HuH-7.5 (cell line): ENCODE measurements at regions not wholly inside any gene's neighbourhood (a gene's known extent, or its start where the extent isn't known, plus 50 kb on each side); places are given as distances from the start of the nearest gene placed in this dataset.

ENCODE experiments used
- DNase-seq: peaks from one replicate; pipeline ENCODE4 v3.0.0; 2011; ENCODE audit warnings: low spot score

GRCh38 chr6:19465256-19465655 is 371.9 kb upstream of the ID4 start:
- DNase-seq: no peak

- DNase-seq: no peak
These were observed 371.4 kb upstream of the ID4 start for GRCh38 chr6:19465760-19466159.

- no peak for DNase-seq
These were observed 366.8 kb upstream of the ID4 start for GRCh38 chr6:19470333-19470732.

DNA sequence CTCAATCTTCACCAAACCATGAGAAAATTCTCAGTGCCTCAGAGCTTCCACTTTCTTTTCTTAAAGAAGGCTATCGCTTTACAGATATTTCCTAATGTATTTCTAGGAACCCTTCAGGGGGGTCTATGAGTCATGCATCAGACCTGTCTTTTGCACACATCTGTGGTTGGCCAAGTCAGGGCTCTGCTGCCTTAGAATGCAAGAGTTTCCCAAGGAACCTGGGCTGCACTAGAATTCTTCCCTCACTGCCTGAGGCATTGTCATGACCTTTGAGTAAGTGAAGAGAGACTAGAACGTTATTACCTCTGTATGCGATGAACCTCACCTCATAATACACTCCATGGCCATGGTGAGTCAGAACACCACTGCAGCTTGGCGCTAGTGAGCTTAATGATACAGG is 365.0 kb upstream of the ID4 start:
- no peak for DNase-seq

DNA sequence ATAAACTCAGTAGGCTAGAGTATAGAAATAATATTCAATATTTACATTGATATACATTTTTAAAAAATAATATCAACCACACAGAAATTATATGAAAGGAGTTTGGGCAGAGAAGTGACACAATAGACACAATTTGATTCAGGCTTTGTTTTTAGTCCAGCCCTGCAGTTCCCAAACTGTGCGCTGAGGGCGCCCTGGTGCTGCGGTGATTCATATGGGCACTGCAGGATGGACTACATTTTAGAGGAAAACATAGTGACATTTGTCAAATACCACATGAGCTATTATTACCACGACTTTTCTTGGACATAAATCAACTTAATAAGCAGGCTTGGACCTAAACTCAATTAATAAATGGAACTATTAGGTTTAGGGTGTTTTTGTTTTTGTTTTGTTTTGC is 364.3 kb upstream of the ID4 start:
- DNase-seq: no peak

- no peak for DNase-seq
These were observed 359.6 kb upstream of the ID4 start for GRCh38 chr6:19477563-19477962.

- no peak for DNase-seq
These were observed 358.9 kb upstream of the ID4 start for GRCh38 chr6:19478273-19478672.

DNA sequence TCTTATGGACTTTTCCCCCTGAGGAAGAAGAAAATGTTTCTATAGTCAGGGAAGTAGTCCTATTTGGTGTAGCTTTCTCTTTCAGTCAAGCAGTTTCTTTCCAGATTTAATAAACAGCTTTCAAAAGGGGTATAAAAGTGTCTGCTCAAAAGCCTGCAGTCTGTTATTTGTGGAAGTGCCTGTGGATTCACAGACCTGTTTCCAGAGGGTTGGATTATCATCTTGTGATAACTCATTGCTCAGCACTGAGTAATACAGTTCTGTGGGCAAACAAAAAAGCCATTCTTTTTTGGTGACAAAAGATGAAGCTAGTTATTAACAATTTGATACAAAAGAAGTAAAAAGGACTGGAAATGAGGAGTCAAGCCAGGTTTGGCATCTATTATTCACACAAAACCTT is 358.2 kb upstream of the ID4 start:
- no peak for DNase-seq

DNA sequence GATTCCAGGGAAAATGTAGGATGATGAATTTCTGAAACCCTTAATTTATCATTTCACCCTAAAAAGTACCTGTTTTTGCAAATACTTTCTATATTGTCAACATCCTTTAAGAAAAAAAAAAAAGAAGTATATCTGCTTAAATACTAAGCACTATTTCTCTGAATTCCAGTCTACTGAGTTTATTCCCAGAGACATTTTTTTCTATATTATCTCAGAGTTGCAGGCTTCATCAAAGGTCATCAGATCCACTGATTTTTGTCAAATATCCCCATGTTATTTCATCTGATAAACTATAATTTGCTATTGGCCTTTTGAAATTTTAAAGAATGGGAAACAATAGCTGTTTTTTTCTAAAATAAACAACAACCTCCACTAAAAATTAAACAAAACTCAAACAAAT is 357.6 kb upstream of the ID4 start:
- no peak for DNase-seq

DNA sequence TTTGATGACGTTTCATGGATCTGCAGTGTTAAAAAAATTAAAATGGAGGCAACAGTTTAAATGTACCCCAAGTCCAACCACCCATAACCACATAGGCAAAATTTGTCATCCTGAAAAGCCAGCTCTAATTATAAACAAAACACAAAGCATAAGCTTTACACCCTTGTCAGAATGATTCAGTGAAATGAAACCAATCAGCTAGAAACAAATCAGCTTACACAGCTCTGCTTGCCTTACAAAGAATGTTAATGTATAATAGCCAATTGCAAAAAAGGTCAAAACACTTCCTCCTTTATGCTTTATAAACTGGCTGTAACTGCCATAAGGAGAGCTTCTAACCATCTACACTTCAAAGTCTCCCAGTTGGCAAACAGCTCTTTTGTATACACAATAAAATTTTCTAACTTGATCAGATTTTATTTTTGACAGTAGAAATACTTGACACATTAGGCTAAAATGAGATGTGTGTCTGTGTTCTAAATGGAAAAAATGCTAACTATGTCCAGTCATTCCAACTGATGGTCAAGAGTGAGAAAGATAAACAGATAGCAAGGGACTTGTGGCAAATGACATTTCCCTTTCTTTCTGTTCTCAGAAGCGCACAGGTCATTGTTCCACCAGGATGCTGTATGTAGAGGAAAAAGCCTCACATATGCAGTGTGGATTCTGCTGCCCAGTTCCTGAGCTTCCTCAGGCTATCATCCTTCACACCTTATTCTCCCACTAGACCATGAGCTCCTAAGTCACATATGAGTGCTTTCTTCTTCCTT is 344.3 kb upstream of the ID4 start:
- DNase-seq: no peak

DNA sequence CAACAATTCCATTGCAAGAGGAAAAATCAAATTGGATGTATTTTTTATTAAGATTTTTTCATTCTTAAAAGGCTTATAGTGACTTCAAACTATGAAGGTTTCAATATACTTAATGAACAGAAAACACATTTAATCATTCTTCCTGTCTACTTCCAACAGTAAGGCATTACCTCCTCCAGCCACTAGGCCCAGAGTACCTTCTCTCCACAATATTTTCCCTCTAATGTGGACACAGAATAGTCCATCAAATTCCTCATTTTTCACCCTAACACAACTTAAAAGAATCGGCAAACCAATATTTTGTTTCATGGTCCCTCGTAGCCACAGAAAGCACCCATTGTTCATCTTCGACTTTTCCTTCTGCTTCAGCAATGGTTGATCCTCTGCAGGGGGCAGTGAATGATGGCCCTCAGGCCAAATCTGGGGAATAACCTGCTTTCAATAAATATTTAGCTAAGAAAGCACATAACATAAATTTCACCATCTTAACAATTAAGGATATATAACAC is 335.4 kb upstream of the ID4 start:
- no peak for DNase-seq

- no peak for DNase-seq
These were observed 334.9 kb upstream of the ID4 start for GRCh38 chr6:19502301-19502700.

GRCh38 chr6:19515939-19516338 is 321.2 kb upstream of the ID4 start:
- DNase-seq: no peak

- no peak for DNase-seq
These were observed 317.2 kb upstream of the ID4 start for GRCh38 chr6:19519941-19520340.

DNA sequence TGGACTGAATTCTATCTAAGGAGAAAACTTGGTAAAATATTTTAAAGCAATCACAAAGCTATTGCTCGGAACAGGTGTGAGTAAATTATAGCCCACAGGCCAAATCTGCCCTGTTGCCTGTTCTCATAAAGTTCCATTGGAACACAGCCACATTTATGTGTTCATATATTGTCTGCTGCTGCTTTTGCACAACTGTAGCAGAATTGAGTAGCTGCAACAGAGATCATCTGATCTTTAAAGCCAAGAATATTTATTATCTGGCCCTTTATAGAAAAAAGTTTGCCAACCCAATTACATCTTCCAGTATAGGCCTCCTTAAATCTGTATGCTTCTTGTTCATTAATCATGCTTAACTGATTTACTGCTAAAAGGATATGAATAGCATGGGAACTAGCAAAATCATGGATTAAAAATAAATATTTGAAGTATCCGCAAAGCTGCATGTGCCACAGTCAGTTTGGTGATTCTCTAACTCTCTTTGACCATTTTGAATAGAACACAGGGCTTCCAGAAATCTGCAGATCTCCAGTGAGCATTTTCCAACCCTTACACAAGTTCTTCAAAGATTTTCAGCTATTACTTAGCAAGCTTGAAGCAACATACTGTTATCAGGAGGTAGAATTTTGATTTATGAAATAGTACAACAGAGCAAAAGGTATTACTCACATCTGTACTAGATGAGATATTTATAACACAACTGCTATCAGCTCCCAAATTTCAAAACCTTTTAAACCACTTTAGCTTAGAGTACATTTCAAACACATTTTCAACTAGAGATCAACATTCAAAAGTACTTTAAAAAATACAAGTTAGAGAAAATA is 312.6 kb upstream of the ID4 start:
- no peak for DNase-seq

GRCh38 chr6:19525673-19526072 is 311.5 kb upstream of the ID4 start:
- DNase-seq: no peak

DNA sequence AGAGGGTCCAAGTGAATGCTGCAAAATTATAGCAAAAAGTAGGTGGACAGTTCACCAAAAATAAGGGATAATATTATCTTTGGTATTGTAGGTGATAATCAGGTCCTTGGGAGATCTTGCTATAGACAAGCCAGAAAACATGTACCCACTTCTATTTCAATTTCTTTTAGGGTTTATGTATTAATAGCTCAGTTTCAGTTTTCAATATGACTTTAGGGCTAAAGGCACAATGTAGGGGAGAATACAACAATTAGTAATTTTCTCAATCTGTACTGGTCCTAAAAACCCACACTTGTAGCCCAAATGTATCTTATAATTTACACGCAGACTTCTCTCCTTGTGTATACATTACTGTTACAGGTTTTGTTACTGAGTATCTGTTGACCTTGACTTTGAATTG is 307.0 kb upstream of the ID4 start:
- DNase-seq: no peak

DNA sequence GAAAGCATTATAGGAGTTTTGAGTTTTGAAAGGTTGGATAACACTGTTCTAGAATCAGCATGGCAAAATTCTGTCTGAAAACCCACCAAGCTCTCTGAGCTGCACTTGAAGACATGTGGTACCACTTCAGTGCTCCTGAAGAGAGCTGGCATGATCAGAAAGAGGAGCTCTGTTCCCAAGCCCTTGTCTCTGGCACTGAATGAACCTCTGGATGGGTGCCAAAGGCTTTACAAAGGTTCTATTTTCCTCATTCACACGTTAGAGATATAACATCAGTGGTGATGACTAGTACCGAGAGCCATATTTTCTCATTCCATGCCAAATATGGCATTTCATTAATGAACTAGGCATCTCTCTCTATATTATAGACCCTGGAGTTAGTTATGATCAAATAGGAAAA is 301.8 kb upstream of the ID4 start:
- DNase-seq: no peak

GRCh38 chr6:19536838-19537237 is 300.3 kb upstream of the ID4 start:
- DNase-seq: no peak

- DNase-seq: no peak
These were observed 299.1 kb upstream of the ID4 start for GRCh38 chr6:19538096-19538495.

DNA sequence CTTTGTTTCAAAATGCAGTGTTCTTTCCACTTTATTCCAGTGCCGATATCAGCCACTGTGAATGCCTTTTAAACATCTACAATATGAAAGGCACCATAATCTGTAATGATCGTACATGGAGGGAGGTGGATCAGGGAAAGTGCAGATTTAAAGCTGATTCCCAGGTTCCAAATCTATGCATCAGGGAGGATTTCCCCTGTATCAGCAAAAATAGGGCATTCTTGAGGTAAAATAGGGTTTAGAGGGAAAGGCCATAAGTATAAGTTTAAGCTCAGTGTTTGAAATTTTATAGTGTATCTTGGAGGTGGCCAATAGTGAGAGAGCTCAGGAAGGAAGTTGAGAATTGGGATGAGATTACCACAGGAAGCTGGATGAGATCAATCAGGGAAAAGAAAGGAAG is 289.7 kb upstream of the ID4 start:
- DNase-seq: no peak

DNA sequence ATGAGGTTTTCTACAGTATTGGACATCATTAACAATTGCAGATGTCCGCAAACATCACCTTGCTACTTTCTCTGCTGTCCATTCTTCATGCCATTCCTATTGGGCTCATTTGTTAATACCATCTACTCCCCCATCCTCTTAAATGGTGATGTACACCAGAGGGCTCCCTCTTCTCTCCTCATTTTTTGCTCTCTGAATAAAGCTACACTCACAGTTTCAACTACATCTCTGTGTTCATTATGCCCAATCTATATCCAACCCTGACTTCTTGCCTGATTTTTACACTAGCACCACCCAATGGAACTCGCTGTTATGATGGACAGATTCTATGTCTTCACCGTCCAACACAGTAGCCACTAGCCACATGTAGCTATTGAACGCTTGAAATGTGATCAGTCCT is 288.1 kb upstream of the ID4 start:
- DNase-seq: no peak

- DNase-seq: no peak
These were observed 286.8 kb upstream of the ID4 start for GRCh38 chr6:19550380-19550779.

GRCh38 chr6:19551611-19552010 is 285.6 kb upstream of the ID4 start:
- DNase-seq: no peak
